ENCODE measurements at regions not wholly inside any gene's neighbourhood (a gene's known extent, or its start where the extent isn't known, plus 50 kb on each side); places are given as distances from the start of the nearest gene placed in this dataset.
"Not testable (repeated sequence)": the region's sequence is repeated elsewhere in the genome, so short reads cannot be mapped to it uniquely, and the experiment has no call there.

DNA sequence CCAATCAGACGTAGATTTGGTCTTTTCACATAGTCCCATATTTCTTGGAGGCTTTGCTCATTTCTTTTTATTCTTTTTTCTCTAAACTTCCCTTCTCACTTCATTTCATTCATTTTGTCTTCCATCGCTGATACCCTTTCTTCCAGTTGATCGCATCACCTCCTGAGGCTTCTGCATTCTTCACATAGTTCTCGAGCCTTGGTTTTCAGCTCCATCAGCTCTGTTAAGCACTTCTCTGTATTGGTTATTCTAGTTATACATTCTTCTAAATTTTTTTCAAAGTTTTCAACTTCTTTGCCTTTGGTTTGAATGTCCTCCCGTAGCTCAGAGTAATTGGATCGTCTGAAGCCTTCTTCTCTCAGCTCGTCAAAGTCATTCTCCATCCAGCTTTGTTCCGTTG lies 250.5 kb downstream of the MDFIC start:
- TF ChIP-seq POLR2A (IDR thresholded peaks at IDR 0.05): not testable (repeated sequence)
- TF ChIP-seq, protein P1, sequence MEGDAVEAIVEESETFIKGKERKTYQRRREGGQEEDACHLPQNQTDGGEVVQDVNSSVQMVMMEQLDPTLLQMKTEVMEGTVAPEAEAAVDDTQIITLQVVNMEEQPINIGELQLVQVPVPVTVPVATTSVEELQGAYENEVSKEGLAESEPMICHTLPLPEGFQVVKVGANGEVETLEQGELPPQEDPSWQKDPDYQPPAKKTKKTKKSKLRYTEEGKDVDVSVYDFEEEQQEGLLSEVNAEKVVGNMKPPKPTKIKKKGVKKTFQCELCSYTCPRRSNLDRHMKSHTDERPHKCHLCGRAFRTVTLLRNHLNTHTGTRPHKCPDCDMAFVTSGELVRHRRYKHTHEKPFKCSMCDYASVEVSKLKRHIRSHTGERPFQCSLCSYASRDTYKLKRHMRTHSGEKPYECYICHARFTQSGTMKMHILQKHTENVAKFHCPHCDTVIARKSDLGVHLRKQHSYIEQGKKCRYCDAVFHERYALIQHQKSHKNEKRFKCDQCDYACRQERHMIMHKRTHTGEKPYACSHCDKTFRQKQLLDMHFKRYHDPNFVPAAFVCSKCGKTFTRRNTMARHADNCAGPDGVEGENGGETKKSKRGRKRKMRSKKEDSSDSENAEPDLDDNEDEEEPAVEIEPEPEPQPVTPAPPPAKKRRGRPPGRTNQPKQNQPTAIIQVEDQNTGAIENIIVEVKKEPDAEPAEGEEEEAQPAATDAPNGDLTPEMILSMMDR (IDR thresholded peaks at IDR 0.05): not testable (repeated sequence)

All from esophagus squamous epithelium (tissue), 4 donors.